Activated CD4-positive, alpha-beta T cell treated with anti-CD3 and anti-CD28 coated beads, Interleukin-2, Interleukin-4, amounts not matched to agents 100 ng/mL and 50 ng/mL, durations not matched to agents 16 hours and 8 hours (primary cell): ENCODE measurements at regions not wholly inside any gene's neighbourhood (a gene's known extent, or its start where the extent isn't known, plus 50 kb on each side); places are given as distances from the start of the nearest gene placed in this dataset.

Experiments
- DNase-seq: peaks from one replicate; pipeline ENCODE4 v3.0.0-alpha.2; 2020; ENCODE audit warnings: low spot score

DNA sequence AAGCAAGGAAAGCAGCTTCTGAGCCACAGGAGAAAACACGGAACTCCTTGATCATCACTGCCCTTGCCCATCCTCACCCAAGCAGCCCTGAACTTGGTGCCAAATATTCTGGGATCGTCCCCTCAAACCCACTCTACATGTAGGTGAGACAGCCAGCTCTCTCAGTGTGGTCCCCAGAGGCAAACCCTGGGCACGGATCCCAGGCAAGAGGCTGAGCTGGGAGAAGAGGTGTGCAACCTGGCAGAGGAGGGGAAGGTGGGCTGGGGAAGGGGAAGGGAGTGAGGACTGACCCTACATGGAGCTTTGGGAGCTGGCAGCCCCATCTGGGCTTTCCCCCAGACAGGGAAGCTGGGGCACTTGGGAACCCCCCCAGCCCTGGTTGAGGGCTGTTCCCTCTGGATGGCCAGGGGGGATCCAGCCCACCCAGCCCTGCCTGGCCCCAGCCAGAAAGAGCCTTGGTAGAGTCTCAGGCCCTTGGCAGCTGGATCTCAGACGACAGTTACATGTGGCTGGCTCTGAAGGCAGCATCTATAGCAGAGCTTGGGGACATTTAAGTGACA is 186.2 kb upstream of the CST7 start:
- DNase-seq: no peak

DNA sequence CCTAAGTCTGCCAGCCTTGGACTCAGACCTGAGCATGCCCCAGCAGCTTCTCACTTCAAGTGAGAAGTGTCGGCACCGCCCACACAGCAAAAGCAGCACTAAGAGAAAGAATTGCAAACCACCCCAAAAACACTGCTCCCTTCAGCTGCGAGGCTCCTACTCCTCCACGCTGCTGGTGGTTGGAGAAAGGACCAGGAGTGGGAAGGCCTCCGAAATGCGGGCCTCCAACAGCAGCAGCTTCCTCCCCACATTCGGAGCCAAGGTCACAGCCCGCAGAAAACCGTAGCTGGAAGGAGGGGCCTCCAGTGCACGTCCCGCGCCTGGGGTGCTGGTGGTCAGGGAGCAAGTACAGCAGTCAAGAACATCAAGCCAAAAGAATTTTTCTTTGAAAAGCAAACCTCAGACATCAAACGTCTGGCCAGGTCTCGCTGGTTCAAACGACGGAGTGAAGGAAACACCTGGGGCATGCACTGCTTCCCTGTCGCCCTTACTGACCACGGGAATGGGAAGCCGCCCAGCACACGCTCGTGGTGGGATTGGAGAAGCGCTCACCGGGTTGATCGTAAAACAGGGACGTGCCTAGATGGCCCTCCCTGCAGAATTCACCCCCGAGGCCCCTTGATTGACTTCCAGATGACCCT is 185.6 kb upstream of the CST7 start:
- DNase-seq: no peak

DNA sequence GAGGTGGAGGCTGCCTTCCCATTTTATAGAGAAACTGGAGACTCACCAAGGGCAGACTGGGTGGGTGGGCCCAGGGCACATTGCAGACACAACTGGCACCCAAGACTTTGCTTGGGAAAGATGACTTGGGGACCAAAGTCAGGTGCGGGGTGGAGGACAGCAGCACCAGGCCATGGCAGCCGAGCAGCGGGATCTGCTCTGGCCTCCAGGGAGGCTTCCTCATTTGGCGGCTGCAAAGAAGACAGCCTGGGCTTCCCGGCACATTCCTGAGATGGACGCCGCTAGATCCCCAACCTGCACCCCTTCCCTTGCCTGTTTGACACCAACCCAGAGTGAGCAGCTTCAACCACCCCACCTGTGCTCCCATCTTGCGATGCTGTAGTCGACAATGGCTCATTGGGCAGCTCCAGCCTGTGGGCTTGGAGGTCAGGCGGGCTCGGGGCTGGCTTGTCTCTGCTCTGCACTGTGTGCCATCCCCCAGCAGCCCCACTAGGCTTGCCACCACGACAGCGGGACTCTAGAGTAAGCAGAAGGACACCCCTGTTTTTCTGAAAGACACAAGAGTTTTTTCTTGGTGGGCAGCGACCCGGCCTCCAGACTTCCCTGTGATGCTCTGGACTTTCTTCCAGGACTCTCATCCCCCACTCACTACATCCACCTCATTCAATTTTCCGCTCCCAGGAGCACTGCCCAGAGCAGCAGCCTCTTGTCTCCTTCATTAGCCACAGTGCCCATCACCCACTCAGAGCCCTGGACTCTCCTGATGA is 184.9 kb upstream of the CST7 start:
- no peak for DNase-seq

DNA sequence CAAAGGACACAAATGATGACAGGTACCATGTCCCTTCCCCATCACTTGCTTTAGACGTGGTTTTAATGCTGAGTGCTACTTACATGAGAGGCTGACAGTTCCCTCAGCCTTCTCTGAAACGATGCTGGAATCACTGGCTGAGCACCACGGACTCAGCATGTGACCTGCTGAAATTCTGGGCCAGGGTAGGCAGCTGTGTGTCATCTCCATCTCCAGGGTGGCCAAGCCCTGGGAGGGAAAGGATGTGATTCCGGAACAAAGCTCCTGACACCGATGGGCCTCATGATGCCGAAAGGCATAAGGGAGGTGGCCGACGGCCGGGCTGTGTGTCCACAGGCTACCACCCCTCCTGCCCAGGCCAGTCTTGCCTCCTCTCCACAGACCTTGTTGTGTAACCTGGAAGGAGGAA is 184.3 kb upstream of the CST7 start:
- no peak for DNase-seq

DNA sequence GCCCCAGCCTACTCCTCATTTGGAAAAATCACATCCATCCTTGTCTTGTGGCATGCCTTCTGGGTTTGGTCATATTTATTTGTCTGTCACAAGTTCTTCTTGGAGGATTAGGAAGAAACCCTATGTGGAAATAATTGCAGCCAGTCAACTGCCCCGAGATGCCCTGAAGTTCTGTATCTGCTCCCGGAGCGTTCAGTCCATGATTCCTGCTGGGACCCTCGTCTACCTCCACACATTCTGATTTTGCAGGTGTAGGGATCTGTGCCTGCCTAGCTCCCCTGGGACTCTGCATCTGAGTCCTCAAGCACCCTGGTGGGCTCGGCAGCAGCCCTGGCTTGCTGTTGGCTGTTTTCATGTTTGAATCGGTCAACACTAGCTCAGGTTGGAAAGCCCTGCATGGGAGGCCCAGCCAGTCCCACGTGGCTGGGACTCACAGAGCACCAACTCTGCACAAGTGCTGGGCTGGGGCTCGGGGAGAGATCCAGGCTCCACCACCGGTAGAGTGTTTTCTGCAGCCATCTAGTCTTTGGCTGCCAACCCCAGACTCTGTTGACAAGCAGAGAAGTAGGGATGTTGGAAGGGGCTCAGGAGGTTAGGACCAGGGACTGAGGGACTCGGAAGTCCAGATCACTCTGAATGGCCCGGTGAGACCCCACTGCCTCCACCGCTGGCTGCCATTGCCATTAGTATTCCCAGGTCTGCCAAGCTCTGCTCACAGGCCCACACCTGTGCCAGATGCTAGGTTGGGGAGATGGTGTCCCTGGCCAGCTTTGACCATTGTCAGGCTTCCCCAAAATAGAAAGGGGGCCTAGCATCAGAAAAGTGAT is 183.5 kb upstream of the CST7 start:
- DNase-seq: no peak

DNA sequence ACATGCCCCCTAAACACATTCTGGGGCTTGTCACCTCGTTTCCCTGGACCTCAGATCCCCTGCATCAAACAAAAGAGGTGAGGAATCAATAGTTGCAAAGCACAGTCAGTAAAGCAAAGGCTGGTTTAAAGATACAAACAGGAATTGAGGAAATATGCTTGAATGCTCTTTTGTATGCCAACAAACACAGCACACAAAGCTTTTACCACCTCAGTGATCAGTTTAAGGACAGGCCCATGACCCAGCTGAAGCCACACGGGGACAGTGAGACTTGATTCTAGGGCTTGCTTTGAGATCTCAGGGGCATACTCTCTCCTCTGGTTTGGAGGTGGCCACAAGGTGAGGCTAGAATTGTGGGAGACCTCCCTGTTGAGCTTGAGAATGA is 182.9 kb upstream of the CST7 start:
- DNase-seq: no peak

DNA sequence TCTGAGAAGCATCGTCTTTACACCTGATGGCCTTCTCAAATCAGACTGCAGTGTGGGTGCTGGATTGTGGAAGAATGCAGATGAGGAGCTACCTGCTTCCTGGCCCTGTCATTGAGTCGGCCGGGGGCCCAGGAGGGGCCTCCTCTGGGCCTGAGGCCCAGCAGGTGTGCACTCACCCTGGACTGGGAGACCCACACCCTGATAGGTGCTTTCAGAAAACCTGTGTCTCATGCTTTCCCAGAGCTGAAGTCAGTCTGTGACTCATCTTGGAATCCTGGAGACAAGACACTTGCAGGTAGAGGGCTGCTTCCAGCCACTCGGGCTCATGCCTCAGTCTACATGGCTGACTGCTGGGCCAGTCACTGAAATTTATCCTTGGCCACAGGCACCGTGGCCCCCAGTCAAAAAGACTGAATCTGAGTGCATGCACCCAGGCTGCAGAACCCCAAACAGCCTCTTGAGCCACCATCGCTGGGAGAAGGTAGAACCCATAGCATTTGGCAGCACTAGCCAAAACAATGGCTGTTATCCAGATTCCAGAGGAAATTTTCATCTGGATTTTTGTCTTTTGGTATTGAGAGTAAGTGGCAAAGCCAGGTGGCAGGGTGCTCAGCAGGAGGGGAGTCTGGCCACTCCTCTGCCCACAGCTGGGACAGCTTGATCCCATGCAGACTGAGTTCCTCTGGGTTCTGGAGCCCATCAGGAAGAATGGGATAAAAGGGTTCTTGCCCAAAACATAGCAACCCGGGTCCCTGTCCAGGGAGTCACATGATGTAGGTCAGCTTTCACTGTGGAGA is 182.0 kb upstream of the CST7 start:
- DNase-seq: no peak

DNA sequence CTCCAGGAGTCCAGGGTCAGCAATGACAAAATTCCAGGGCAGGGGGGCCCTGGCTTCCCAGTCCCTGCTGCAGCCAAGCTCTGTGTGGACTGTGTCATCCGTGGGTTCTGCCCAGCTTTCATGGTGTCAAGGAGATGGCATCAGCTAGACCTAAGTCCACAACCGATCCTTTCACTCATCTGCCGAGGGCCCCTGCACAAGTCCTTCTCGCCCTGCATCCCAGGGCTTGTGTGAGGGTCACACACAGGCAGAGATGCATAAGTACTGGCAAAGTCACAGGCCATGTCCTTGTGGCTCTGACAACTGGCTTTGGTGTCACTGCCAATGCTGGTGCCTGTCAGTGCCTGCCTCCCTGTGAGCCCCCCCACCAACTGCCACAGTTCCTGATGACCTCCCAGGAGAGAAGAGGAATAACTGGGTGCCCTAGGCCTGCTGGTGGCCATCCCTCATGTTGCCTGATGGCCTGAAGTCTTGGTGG is 181.4 kb upstream of the CST7 start:
- DNase-seq: no peak

DNA sequence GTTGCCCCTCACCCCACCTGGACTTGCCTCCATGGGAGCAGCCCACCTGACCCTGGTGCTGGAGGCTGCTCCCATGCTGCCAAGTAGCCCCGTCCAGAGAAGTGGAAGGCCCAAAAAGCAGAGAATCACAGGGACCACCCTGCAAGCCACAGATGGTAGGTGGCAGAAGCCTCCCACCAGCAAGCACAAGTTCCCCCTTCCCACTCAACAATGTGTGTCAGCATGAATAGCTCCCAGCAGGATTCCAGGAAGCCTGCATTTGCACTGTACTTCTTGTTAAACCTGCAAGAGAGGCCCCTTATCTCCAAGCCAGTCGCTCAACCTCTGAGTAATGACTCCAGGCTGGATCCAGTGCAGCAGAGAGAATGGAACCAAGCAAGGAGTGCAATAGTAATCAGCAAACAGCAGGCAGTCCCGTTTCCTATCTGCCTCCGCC is 180.8 kb upstream of the CST7 start:
- no peak for DNase-seq

DNA sequence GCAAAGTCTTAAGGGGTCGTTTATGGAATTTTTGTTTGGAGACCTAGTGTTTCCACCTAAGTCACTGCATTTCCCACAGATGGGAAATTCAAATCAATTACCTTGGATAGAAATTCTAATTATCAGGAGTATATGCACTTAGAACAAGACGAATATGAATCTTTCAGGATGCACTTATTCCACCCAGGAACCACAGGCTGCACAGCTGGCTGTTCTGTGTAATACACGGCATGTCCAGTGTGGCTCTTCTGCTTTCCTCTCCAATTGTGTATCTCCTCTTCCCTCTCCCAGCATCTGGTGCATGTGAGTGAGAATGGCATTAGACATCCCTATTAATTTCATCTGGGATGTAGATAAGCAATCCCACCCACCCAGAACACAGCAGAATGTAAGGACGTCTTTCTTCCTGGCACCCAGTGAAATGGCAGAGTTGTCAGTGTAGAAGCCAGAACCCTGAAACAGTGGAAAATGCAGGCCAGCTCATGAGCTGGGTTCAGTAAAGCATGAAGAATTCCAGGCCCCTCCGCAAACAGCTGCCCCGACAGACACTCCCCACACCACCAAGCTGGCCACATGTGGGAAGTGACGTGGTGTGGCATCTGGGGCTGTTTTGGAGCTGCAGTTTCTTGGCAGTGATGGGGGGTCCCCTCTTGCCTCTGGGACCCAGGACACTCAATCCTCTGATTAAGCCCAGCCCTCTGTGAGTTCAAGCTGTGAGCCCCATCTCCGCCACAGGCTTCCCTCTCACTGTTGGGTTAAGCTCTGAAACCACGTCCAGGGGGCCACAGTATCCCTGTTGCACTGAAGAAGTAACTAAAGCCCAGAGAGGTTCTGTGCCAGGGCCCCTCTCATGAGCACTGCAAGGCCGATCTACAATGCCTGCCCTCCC is 180.1 kb upstream of the CST7 start:
- no peak for DNase-seq

DNA sequence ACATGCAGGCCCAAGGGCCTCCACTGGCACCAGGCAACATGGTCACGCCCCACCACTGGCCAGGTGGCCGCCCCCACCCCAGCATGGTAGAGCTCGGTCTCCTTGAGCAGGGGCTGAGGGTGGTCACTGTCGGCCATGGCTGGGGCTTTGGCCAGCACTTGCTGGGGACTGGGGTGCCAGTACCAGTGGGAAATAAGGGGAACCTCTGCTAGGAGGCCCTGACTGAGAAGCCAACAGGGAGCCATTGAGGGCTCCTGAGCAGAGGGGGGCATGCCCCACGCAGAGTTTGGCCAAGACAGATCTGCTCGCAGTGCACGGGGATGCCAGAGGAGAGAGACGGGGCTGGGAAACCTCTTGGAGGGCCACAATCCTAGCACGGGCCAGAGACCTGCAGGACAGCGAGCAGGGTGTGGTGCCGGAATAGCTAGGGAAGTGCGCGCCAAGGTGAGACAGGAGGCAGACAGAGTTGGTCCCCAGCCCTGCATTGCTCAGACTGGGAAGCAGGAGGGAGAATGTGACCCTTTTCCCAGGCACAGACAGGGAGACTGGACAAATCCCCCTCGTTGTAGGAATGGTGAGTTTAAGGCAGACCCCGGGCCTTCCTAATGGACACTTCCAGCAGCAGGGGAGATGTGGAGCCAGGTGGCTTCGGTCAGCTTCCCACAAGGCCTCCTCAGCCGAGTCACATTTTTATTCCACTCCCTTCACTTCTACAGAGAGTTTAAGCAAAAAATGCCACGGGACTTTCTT is 179.0 kb upstream of the CST7 start:
- DNase-seq: no peak

DNA sequence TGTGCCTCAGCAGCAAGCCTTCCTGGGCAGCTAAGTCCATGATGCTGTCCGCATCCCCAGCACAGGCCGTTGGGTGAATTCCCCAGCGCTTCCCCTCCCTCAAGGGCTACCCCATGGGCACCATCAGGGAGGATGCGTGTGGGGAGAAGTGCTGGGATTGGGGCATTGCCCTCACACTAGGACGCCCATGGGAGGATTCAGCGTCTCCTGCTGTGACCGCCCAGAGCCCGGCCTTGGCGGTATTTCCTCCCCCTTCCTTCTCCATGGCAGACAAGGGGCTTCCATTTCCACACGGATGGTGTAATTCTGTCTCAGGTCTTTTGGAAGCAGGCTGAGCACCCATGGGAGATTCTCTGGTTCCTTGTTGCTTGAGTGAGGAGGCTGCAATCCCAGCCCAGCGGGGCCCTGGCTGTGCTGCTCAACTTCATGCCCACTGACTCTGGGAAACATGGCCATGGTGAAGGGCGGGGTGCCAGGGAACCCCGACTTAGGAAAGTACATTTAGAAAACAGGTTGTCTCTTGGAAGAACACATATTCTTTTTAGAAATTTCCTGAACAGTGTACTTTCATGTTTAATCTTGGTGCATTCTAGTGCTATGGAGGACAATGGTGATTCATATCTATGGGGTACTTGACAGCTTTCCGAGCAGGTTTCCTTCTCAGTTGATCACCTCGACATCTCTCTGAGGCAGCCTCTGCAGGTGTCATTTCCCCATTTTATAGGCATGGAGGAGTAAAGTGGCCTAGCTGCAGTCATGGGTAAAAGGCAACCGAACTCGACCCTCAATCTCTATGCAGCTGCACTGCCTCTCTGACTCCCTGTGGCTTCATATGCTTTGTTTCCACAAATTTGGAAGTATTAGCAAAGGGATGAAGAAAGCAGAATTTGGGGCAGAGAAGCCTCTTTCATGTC is 178.2 kb upstream of the CST7 start:
- no peak for DNase-seq

DNA sequence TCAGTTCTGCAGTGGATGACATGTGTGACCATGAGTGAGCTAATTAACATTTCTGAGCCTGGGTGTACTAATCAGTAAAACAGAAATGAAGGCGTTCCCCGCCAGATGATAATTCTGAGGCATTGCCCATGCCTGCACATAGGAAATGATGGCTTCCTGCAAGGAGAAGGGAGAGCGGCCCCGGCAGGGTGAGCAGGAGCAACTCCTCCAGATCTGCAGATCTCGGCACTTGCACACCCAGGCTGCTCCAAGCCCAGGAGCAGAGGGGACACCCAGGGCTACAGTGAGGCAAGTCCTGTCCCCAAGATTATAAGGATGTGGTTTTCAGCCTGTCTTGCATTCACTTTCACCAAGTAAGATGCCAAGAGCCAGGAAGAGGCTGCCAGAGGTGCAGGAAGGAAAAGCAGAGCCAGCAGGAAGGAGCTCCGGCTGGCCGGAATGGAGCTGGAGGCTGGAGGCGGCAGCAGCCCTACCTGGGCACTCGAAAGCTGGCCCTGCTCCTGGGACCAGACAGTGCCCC is 177.5 kb upstream of the CST7 start:
- no peak for DNase-seq

DNA sequence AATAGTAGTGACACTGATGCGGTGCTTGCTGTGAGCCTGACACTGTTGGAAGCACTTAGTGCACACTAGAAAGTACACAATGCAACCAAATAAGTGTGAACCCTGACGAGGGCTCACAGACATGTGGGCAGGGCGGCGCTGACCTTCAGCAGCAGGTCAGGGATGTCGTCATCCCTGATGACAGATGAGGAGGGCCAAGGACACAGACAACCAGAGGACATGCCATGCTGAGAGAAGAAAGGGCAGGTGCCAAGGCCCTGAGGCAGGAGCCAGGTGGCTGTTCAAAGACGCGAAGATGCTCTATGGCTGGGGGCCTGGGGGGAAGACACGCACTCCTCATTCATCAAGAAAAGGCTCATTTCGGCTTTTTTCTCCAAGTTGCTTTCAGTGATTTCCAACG is 176.4 kb upstream of the CST7 start:
- DNase-seq: no peak

DNA sequence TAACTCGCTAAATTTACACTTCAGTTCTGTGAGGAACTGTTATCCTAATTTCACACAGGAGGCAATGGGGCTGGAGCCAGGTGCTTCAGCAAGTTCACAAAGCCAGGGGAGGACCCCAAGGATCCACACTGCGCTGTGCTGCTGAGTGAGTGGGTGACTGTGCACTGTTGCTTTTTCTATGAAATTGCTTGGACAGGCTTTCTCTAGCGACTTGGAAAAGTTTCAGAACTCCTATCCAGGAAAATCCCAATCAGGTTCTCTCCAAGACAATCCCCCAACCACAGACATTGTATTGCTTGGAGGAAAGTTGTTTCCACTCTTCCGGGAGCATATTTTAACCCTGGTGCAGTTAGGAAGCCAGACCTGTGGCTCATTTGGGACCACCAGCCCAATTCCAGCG is 175.9 kb upstream of the CST7 start:
- DNase-seq: no peak

DNA sequence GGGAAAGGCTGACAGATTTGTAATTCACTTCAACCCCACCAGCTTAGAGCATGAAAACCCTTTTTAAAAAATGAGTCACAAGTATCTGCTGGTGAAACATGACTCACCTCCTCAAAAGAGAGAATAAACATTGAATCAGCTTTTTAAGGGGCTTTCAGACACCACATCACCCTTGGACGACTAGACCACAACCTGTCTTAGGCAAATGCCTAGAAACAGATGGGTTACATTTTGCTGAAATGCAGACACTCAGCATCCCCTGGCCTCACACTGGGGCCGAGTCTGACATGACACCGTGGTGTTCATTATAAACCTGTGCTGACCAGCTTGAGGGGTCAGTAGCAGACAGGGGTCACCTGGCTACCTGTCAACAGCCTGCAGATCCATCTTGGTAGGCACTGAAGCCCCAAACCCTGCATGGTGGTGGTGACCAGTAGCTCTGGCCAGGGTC is 175.3 kb upstream of the CST7 start:
- DNase-seq: peak; percentile 54

DNA sequence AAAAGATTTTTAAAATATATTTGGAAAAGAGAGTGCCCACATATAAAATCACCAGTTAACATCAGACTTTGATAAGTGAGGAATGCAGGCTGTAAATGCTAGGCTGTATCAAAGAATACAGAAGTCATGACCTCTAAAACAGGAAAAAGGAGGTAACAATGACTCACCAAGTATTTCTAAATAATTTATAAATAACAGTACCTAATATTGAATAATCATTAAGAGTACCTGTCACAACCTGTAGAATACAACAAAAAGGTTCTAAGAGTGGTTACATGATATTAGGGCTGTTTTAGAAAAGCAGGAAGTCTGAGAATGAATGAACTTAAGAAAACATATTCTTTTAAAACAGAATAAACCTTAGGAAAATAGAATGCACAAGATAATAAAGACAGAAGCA is 173.1 kb upstream of the CST7 start:
- no peak for DNase-seq

DNA sequence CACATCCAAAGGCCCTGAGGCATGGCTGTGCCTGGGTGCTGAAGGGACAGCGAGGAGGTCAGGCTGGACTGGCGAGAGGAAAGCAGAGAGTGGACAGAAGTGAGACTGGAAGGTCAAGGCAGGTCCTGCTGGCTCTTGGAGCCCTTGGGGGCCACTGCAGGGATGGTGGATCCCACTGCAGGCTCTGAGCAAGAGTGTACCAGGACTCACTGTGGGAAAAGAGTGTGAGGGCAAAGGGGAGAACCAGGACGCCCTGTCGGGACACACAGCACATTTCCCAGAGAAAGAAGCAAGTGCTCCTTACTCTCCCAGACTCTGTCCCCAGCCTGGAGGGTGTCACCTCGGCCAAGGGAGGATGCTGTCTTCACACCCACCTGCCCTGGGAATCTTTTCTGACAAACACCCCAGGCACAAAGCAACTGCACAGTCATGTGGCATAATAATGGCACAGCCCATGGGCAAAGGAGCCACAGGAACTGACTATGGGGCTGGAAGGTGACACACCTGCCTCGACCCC is 172.3 kb upstream of the CST7 start:
- DNase-seq: no peak
